Kasumi-1 (cell line): ENCODE measurements at regions not wholly inside any gene's neighbourhood (a gene's known extent, or its start where the extent isn't known, plus 50 kb on each side); places are given as distances from the start of the nearest gene placed in this dataset.
"Not testable (repeated sequence)": the region's sequence is repeated elsewhere in the genome, so short reads cannot be mapped to it uniquely, and the experiment has no call there.

Experiments
- DNase-seq, 2 experiments: peaks; one replicate each; lab custom pipeline; 2025; lab: John Stamatoyannopoulos, UW

- DNase-seq, result no peak
Observed at GRCh38 chr16:61432421-61432820, 603.8 kb downstream of the CDH8 start.

- DNase-seq, result no peak
Observed at GRCh38 chr16:61421111-61421510, 615.1 kb downstream of the CDH8 start.

- no peak for DNase-seq
Observed at GRCh38 chr16:61419791-61420190, 616.4 kb downstream of the CDH8 start.

DNA sequence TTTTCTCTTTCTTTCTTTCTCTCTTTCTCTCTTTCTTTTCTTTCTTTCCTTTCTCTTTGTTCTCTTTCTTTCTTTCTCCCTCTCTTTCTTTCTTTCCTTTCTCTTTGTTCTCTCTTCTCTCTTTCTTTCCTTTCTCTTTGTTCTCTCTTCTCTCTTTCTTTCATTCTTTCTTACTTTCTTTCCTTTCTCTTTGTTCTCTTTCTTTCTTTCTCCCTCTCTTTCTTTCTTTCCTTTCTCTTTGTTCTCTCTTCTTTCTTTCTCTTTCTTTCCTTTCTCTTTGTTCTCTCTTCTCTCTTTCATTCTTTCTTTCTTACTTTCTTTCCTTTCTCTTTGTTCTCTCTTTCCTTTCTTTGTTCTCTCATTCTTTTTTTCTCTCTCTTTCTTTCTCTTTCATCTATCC, 617.4 kb downstream of the CDH8 start:
- DNase-seq, result not testable (repeated sequence)

DNA sequence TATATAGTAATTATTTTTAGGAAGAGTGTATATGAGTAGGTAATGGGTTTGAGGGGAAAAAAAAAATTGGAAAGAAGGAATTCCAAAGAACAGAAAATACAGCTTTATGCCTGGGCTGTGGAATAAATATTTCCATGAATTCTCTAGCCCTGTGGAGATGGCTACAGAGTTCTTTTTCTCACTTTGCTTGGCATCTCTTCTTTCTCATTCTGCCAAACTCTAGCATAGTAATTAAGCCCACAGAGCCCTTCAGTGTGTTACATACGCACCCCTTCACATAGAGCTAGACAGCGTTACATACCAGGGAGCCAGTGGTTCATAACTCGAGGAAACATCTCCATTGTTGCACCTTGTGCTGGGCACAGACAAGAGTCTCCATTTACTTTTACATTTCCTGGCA, 621.1 kb downstream of the CDH8 start:
- DNase-seq, result no peak

- DNase-seq, result no peak
Observed at GRCh38 chr16:61413021-61413420, 623.2 kb downstream of the CDH8 start.

DNA sequence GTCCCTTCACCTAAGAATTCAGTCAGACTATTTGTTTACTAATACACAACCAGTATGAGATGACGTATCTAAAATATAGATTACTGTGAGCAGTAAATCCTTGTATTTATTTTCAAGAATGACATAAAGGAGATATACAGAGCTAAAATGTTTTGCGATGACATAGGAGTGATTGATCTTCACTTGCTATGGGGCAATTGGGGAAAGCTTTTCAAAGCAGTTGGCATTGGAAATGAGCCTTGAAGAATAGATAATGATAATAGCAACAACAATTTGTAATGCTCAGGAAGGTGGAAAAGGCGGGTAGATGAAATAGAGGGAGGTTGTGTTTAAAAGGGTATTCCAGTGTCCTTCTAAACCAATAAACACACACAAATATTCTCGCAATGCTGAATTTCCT, 623.7 kb downstream of the CDH8 start:
- no peak for DNase-seq

DNA sequence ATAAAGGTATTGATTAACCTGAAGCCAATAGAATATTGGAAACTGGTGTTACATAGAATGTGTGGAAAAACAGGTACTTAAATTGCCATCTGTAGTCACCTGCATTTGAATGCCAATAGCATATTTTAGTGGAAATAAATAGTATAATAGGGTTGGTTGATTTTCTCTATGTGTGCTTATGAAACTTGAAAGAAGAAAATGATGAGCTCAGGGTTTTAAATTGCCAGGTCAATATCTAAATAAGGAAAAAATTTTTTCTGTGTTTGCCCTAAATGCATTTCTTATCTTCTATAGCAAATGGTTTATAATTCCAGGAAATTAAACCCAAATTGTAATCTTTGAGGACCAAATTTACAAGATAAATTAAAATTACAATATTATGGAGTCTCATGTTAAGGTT, 626.6 kb downstream of the CDH8 start:
- DNase-seq, result no peak

GRCh38 chr16:61403386-61403785, 632.9 kb downstream of the CDH8 start:
- no peak for DNase-seq

DNA sequence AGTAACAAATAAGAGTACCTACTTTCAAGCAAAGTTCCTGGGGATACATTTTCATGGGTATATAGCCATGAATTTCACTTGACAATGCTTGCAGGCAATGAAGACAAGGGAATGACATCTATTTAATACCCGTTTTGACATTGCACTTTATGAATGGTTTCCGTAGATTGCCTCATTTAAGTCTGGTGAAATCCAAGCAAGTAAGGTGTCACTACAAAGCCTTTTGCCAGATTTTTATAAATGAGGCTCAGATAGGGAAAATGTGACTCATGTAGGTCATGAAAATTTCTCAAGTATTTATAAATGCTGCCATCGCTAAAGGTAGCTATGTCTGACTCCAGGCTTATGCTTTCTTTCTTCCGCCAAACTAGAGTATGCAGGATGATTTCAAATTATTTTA, 644.3 kb downstream of the CDH8 start:
- no peak for DNase-seq

GRCh38 chr16:61390965-61391637, 645.1 kb downstream of the CDH8 start:
- no peak for DNase-seq

DNA sequence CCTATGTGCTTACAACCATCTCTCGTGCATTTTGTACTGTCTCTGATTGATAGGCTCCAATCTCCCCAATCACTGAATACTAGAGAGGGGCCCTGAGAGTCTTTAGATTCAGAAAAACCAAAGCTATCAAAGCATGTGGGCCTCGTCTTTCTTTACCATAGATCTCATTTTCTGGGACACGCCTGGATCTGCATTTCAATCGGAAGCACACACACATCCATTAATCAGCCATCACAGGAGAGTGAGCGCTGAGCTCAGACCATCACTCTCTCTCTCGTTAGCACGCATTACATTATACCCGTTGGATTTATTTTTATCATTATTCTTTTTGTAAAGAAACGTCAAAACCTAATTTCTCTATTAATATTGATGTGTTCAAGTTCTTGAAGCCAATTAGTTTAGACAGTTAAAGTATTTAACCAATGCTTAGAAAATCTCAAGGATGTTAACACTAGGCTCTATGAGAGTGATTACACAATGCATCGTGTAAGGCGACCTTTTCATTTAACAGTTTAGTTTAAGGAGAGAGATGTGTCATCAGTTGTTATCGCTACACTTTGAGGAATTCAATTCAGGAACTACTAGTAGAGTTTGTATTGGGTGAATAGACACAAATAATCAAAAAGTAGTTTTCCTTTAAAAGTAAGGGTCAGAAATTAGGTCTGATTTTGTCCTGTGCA, 650.7 kb downstream of the CDH8 start:
- no peak for DNase-seq

GRCh38 chr16:61382435-61382834, 653.8 kb downstream of the CDH8 start:
- DNase-seq, result no peak

DNA sequence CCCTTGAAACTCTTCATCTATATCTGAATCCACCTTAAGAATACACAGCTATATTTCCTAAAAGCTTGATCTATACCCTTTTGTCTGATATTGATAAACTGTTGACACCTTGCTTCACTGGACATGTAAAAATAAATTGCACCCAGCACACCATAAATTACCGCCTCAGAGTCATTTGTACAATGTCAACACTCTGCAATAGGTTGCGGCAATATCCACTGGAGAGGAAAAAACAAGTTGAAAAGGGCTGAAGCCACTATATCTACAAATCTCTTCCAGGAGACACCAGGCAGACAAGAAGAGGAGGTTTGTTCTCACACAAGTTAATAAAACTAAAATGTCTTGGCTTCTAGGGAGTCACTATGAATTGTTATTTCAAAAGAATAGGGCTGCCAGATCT, 656.9 kb downstream of the CDH8 start:
- DNase-seq, result no peak

- DNase-seq, result no peak
Observed at GRCh38 chr16:61374071-61374470, 662.2 kb downstream of the CDH8 start.

GRCh38 chr16:61371881-61372280, 664.4 kb downstream of the CDH8 start:
- no peak for DNase-seq

GRCh38 chr16:61371388-61371787, 664.9 kb downstream of the CDH8 start:
- no peak for DNase-seq

GRCh38 chr16:61370564-61370963, 665.7 kb downstream of the CDH8 start:
- no peak for DNase-seq

DNA sequence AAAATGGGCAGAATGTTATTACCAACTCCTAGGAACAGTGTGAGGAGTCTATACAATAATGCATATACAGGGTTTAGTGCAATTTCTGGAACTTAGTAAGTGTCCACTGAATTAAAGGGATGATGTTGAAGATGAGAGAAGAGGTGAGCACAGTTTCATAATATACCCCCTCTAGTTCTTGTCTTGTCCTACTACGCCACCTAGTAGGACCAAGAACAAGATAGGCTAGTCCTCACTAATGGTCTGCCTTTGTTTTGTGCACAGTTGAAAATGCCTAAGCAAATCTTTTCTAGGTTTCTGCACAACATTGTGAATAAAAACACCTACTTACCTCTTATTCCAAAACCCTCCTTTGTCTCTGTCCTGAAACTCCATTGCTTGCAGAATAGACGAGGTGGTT, 670.2 kb downstream of the CDH8 start:
- DNase-seq, result peak in 1 of 2 experiments; percentile 2

GRCh38 chr16:61364990-61365389, 671.2 kb downstream of the CDH8 start:
- no peak for DNase-seq

GRCh38 chr16:61362585-61362984, 673.7 kb downstream of the CDH8 start:
- no peak for DNase-seq

DNA sequence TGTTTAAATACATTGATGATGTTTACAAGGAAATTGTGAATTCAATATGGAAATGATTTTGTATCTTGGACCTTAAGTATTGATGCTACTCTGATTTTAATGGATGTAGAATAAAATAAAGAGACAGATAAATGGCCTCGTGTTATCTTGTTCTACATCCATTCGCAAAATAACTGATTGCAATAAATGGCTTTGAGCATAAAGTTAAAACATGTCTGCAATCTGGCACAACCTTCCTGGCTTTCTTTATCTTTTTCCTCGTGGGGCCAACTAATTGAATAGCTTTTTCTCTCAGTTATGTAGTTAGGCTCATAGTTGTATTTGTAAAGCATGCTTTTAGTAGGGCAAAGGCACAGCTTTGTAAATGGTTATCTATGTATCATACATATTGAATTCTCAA, 691.4 kb downstream of the CDH8 start:
- no peak for DNase-seq

DNA sequence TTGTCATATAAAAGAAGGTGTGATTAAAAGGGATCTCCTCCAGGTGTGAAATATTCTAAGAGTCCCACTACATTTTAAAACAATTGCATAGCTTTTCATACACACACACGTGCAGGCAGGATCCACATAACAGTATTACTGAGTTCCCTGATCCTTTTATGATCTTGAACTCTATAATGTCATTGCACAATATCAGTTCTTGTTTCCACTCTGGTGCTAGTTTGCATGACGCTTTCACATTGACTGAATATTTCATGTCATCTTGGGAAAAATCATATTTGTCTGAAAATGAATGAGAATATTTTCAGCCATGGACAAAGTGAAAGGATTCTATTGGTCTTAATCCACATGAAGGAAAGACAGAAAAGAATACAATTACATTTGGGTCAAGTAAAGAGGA, 703.8 kb downstream of the CDH8 start:
- DNase-seq, result no peak

GRCh38 chr16:61324044-61324443, 712.2 kb downstream of the CDH8 start:
- DNase-seq, result no peak
